ENCODE measurements at regions not wholly inside any gene's neighbourhood (a gene's known extent, or its start where the extent isn't known, plus 50 kb on each side); places are given as distances from the start of the nearest gene placed in this dataset.
"Not testable (repeated sequence)": the region's sequence is repeated elsewhere in the genome, so short reads cannot be mapped to it uniquely, and the experiment has no call there.

- Mint-ChIP-seq H3K4me1 (no peaks in the 10 kb centered on the region), H3K27ac (no peak overlapping the region), H3K9me3 (peaks cover 11% of the 10 kb centered on the region in 2 donors), H3K4me3 (no peak overlapping the region), H3K36me3 (no peaks in the 10 kb centered on the region), H3K27me3 (ENCODE audit: low read depth in 2 of 2) (no peaks in the 10 kb centered on the region)
- DNase-seq (no peak), ATAC-seq (no peak)
- no peak overlapping the region for H3K4me3 ChIP-seq (ENCODE audit: low read length)
- H3K36me3 ChIP-seq (ENCODE audit: control insufficient read depth, insufficient read depth, low read length): no peaks in the 10 kb centered on the region
- 63% methylated on average over 1 of the region's 1 CpG for WGBS (ENCODE audit: insufficient coverage)
- intact Hi-C loops (cut with micrococcal nuclease): no loop called here
- no peaks in the 10 kb centered on the region for H3K4me1 ChIP-seq (ENCODE audit: control insufficient read depth, insufficient read depth, low read length)
- H3K27ac ChIP-seq (ENCODE audit: low read length): no peak overlapping the region
- TF ChIP-seq, protein P1, sequence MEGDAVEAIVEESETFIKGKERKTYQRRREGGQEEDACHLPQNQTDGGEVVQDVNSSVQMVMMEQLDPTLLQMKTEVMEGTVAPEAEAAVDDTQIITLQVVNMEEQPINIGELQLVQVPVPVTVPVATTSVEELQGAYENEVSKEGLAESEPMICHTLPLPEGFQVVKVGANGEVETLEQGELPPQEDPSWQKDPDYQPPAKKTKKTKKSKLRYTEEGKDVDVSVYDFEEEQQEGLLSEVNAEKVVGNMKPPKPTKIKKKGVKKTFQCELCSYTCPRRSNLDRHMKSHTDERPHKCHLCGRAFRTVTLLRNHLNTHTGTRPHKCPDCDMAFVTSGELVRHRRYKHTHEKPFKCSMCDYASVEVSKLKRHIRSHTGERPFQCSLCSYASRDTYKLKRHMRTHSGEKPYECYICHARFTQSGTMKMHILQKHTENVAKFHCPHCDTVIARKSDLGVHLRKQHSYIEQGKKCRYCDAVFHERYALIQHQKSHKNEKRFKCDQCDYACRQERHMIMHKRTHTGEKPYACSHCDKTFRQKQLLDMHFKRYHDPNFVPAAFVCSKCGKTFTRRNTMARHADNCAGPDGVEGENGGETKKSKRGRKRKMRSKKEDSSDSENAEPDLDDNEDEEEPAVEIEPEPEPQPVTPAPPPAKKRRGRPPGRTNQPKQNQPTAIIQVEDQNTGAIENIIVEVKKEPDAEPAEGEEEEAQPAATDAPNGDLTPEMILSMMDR (IDR thresholded peaks at IDR 0.05): no peak
- H3K9me3 ChIP-seq (ENCODE audit: control insufficient read depth, insufficient read depth, low read length): peaks cover 16% of the 10 kb centered on the region
- no peaks in the 10 kb centered on the region for H3K27me3 ChIP-seq (ENCODE audit: control insufficient read depth, insufficient read depth, low read length)
Observed at GRCh38 chr16:51261919-51262318, 110.8 kb upstream of the SALL1 start.

DNA sequence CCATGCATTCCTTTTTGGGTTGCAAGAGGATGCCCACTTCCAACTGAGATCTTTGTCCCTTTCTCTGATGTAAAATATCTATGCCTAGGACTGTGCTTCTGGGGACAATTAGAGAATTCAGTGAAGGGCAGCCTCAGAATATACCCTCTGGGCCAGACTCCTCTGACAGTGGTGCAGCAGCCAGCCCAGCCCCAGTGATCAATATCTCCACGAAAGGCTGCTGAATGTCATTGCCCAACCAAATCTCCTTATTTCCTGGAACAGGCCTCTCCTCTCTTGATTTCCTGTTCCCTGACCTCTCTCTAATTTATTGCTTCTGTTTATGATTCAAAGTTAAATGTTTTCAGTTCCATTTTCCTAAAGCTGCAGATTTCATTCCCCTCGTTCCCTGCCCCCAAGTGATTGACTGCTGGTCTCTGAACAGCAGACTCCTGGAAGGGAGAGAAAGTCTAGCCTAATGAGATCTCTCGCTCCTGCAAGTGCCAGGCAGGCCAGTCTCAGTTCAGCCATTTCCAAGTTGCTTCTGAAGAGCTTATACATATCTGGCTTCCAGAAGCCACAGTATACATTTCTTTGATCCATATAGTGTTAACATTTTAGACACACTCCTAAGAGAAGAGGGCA is 104.4 kb upstream of the SALL1 start:
- no peak overlapping the region for H3K27ac Mint-ChIP-seq
- peaks cover 6 to 15% of the 10 kb centered on the region in 2 donors for H3K9me3 Mint-ChIP-seq
- DNase-seq (no peak), ATAC-seq (no peak)
- no peak overlapping the region for H3K27ac ChIP-seq (ENCODE audit: low read length)
- peaks cover 0 to 3% of the 10 kb centered on the region in 2 donors for H3K27me3 Mint-ChIP-seq (ENCODE audit: low read depth in 2 of 2)
- no peaks in the 10 kb centered on the region for H3K36me3 ChIP-seq (ENCODE audit: control insufficient read depth, insufficient read depth, low read length)
- intact Hi-C loops (cut with micrococcal nuclease): no loop called here
- 78% methylated on average over 3 of the region's 3 CpGs for WGBS (ENCODE audit: insufficient coverage)
- H3K4me3 Mint-ChIP-seq: no peak overlapping the region
- no peak overlapping the region for H3K4me3 ChIP-seq (ENCODE audit: low read length)
- no peaks in the 10 kb centered on the region for H3K4me1 Mint-ChIP-seq
- no peaks in the 10 kb centered on the region for H3K27me3 ChIP-seq (ENCODE audit: control insufficient read depth, insufficient read depth, low read length)
- TF ChIP-seq, protein P1 (IDR thresholded peaks at IDR 0.05): no peak
- H3K36me3 Mint-ChIP-seq: no peaks in the 10 kb centered on the region
- H3K9me3 ChIP-seq (ENCODE audit: control insufficient read depth, insufficient read depth, low read length): no peaks in the 10 kb centered on the region
- H3K4me1 ChIP-seq (ENCODE audit: control insufficient read depth, insufficient read depth, low read length): no peaks in the 10 kb centered on the region

- intact Hi-C loops (cut with micrococcal nuclease); H3K27ac Mint-ChIP-seq; H3K36me3 ChIP-seq (ENCODE audit: control insufficient read depth, insufficient read depth, low read length); H3K4me1 ChIP-seq (ENCODE audit: control insufficient read depth, insufficient read depth, low read length); DNase-seq; H3K36me3 Mint-ChIP-seq; H3K9me3 ChIP-seq (ENCODE audit: control insufficient read depth, insufficient read depth, low read length); ATAC-seq; H3K27me3 Mint-ChIP-seq (ENCODE audit: low read depth in 2 of 2); H3K4me3 Mint-ChIP-seq; H3K27me3 ChIP-seq (ENCODE audit: control insufficient read depth, insufficient read depth, low read length); H3K4me1 Mint-ChIP-seq; H3K4me3 ChIP-seq (ENCODE audit: low read length); H3K27ac ChIP-seq (ENCODE audit: low read length): not testable (repeated sequence)
- H3K9me3 Mint-ChIP-seq: peaks cover 6 to 15% of the 10 kb centered on the region in 2 donors
- 94% methylated on average over 7 of the region's 7 CpGs for WGBS (ENCODE audit: insufficient coverage)
Observed at GRCh38 chr16:51254390-51254789, 103.3 kb upstream of the SALL1 start.

DNA sequence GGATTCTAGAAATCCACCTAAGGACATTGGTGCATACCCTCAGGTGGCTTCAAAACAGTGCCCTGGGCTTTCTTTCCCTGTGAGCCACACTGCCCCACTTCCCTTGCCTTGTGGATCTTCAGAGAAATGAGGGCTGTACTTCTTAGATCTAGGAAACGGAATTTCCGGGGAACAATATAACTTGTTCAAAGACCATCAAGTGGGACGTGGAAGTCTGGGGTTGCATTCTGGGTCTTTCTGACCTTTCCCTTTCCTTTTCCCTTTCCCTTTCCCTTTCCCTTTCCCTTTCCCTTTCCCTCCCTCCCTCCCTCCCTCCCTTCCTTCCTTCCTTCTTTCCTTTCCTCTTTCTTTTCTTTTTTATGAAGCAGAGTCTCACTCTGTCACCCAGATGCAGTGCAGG is 97.1 kb upstream of the SALL1 start:
- peaks cover 5% of the 10 kb centered on the region for H3K9me3 ChIP-seq (ENCODE audit: control insufficient read depth, insufficient read depth, low read length)
- DNase-seq: no peak
- H3K4me3 Mint-ChIP-seq: no peak overlapping the region
- TF ChIP-seq, protein P1 (IDR thresholded peaks at IDR 0.05): no peak
- H3K27me3 ChIP-seq (ENCODE audit: control insufficient read depth, insufficient read depth, low read length): no peaks in the 10 kb centered on the region
- ATAC-seq: no peak
- intact Hi-C loops (cut with micrococcal nuclease): no loop called here
- H3K27ac ChIP-seq (ENCODE audit: low read length): no peak overlapping the region
- H3K4me3 ChIP-seq (ENCODE audit: low read length): no peak overlapping the region
- WGBS (ENCODE audit: insufficient coverage): 100% methylated on average over 3 of the region's 3 CpGs
- no peaks in the 10 kb centered on the region for H3K4me1 Mint-ChIP-seq
- no peaks in the 10 kb centered on the region for H3K27me3 Mint-ChIP-seq (ENCODE audit: low read depth in 2 of 2)
- H3K36me3 Mint-ChIP-seq: no peaks in the 10 kb centered on the region
- no peak overlapping the region for H3K27ac Mint-ChIP-seq
- no peaks in the 10 kb centered on the region for H3K36me3 ChIP-seq (ENCODE audit: control insufficient read depth, insufficient read depth, low read length)
- H3K4me1 ChIP-seq (ENCODE audit: control insufficient read depth, insufficient read depth, low read length): no peaks in the 10 kb centered on the region
- peaks cover 0 to 6% of the 10 kb centered on the region in 2 donors for H3K9me3 Mint-ChIP-seq
